ENCODE measurements at regions not wholly inside any gene's neighbourhood (a gene's known extent, or its start where the extent isn't known, plus 50 kb on each side); places are given as distances from the start of the nearest gene placed in this dataset.

GRCh38 chr1:168923521-168924136, 182.9 kb upstream of the ATP1B1 start:
- no peak for DNase-seq (ENCODE audit: low read depth, low spot score)
- TF ChIP-seq YY1 (IDR thresholded peaks at IDR 0.05; ENCODE audit: insufficient read depth, insufficient read length) (no peak), ZNF274 (IDR thresholded peaks at IDR 0.05; ENCODE audit: low read depth, low read length) (no peak), SUZ12 (IDR thresholded peaks at IDR 0.05; ENCODE audit: extremely low read depth, insufficient read depth, insufficient read length) (no peak)
- Histone ChIP-seq H3K9ac (ENCODE audit: insufficient read length, low read depth) (no peak overlapping the region), H3K27me3 (ENCODE audit: insufficient read depth, insufficient read length) (no peaks in the 10 kb centered on the region), H3K4me3 (ENCODE audit: insufficient read length, low read depth) (no peak overlapping the region), H3K9me3 (ENCODE audit: insufficient read depth, low read length) (no peaks in the 10 kb centered on the region), H3K36me3 (ENCODE audit: insufficient read depth, insufficient read length, low read length) (no peaks in the 10 kb centered on the region), H3K4me1 (ENCODE audit: insufficient read depth, insufficient read length) (no peaks in the 10 kb centered on the region)

GRCh38 chr1:168924976-168925375, 181.5 kb upstream of the ATP1B1 start:
- Histone ChIP-seq H3K9me3 (ENCODE audit: insufficient read depth, low read length) (no peaks in the 10 kb centered on the region), H3K36me3 (ENCODE audit: insufficient read depth, insufficient read length, low read length) (no peaks in the 10 kb centered on the region), H3K4me3 (ENCODE audit: insufficient read length, low read depth) (no peak overlapping the region), H3K4me1 (ENCODE audit: insufficient read depth, insufficient read length) (no peaks in the 10 kb centered on the region), H3K27me3 (ENCODE audit: insufficient read depth, insufficient read length) (no peaks in the 10 kb centered on the region), H3K9ac (ENCODE audit: insufficient read length, low read depth) (no peak overlapping the region)
- DNase-seq (ENCODE audit: low read depth, low spot score) = no peak
- TF ChIP-seq SUZ12 (IDR thresholded peaks at IDR 0.05; ENCODE audit: extremely low read depth, insufficient read depth, insufficient read length) (no peak), ZNF274 (IDR thresholded peaks at IDR 0.05; ENCODE audit: low read depth, low read length) (no peak), YY1 (IDR thresholded peaks at IDR 0.05; ENCODE audit: insufficient read depth, insufficient read length) (no peak)

- no peak for DNase-seq (ENCODE audit: low read depth, low spot score)
- Histone ChIP-seq H3K4me3 (ENCODE audit: insufficient read length, low read depth) (no peak overlapping the region), H3K27me3 (ENCODE audit: insufficient read depth, insufficient read length) (no peaks in the 10 kb centered on the region), H3K9ac (ENCODE audit: insufficient read length, low read depth) (no peak overlapping the region), H3K4me1 (ENCODE audit: insufficient read depth, insufficient read length) (no peaks in the 10 kb centered on the region), H3K36me3 (ENCODE audit: insufficient read depth, insufficient read length, low read length) (no peaks in the 10 kb centered on the region), H3K9me3 (ENCODE audit: insufficient read depth, low read length) (no peaks in the 10 kb centered on the region)
- TF ChIP-seq YY1 (IDR thresholded peaks at IDR 0.05; ENCODE audit: insufficient read depth, insufficient read length) (no peak), ZNF274 (IDR thresholded peaks at IDR 0.05; ENCODE audit: low read depth, low read length) (no peak), SUZ12 (IDR thresholded peaks at IDR 0.05; ENCODE audit: extremely low read depth, insufficient read depth, insufficient read length) (no peak)
Observed at GRCh38 chr1:168926236-168926635, 180.3 kb upstream of the ATP1B1 start.

- DNase-seq (ENCODE audit: low read depth, low spot score) = no peak
- Histone ChIP-seq H3K4me1 (ENCODE audit: insufficient read depth, insufficient read length) (no peaks in the 10 kb centered on the region), H3K27me3 (ENCODE audit: insufficient read depth, insufficient read length) (no peaks in the 10 kb centered on the region), H3K9me3 (ENCODE audit: insufficient read depth, low read length) (no peaks in the 10 kb centered on the region), H3K9ac (ENCODE audit: insufficient read length, low read depth) (no peak overlapping the region), H3K36me3 (ENCODE audit: insufficient read depth, insufficient read length, low read length) (no peaks in the 10 kb centered on the region), H3K4me3 (ENCODE audit: insufficient read length, low read depth) (no peak overlapping the region)
- no peak for TF ChIP-seq ZNF274 (IDR thresholded peaks at IDR 0.05; ENCODE audit: low read depth, low read length)
- TF ChIP-seq SUZ12 (IDR thresholded peaks at IDR 0.05; ENCODE audit: extremely low read depth, insufficient read depth, insufficient read length) = no peak
- no peak for TF ChIP-seq YY1 (IDR thresholded peaks at IDR 0.05; ENCODE audit: insufficient read depth, insufficient read length)
Observed at GRCh38 chr1:168932539-168932938, 174.0 kb upstream of the ATP1B1 start.

- Histone ChIP-seq H3K4me3 (ENCODE audit: insufficient read length, low read depth) (no peak overlapping the region), H3K36me3 (ENCODE audit: insufficient read depth, insufficient read length, low read length) (no peaks in the 10 kb centered on the region), H3K9ac (ENCODE audit: insufficient read length, low read depth) (no peak overlapping the region), H3K27me3 (ENCODE audit: insufficient read depth, insufficient read length) (no peaks in the 10 kb centered on the region), H3K4me1 (ENCODE audit: insufficient read depth, insufficient read length) (no peaks in the 10 kb centered on the region), H3K9me3 (ENCODE audit: insufficient read depth, low read length) (no peaks in the 10 kb centered on the region)
- DNase-seq (ENCODE audit: low read depth, low spot score) = no peak
- no peak for TF ChIP-seq YY1 (IDR thresholded peaks at IDR 0.05; ENCODE audit: insufficient read depth, insufficient read length)
- TF ChIP-seq SUZ12 (IDR thresholded peaks at IDR 0.05; ENCODE audit: extremely low read depth, insufficient read depth, insufficient read length) = no peak
- no peak for TF ChIP-seq ZNF274 (IDR thresholded peaks at IDR 0.05; ENCODE audit: low read depth, low read length)
Observed at GRCh38 chr1:168933141-168933805, 173.2 kb upstream of the ATP1B1 start.

GRCh38 chr1:168939110-168939946, 167.2 kb upstream of the ATP1B1 start:
- Histone ChIP-seq H3K27me3 (ENCODE audit: insufficient read depth, insufficient read length) (no peaks in the 10 kb centered on the region), H3K9me3 (ENCODE audit: insufficient read depth, low read length) (no peaks in the 10 kb centered on the region), H3K4me1 (ENCODE audit: insufficient read depth, insufficient read length) (no peaks in the 10 kb centered on the region), H3K9ac (ENCODE audit: insufficient read length, low read depth) (no peak overlapping the region), H3K36me3 (ENCODE audit: insufficient read depth, insufficient read length, low read length) (no peaks in the 10 kb centered on the region), H3K4me3 (ENCODE audit: insufficient read length, low read depth) (no peak overlapping the region)
- TF ChIP-seq YY1 (IDR thresholded peaks at IDR 0.05; ENCODE audit: insufficient read depth, insufficient read length) (no peak), SUZ12 (IDR thresholded peaks at IDR 0.05; ENCODE audit: extremely low read depth, insufficient read depth, insufficient read length) (no peak), ZNF274 (IDR thresholded peaks at IDR 0.05; ENCODE audit: low read depth, low read length) (no peak)
- no peak for DNase-seq (ENCODE audit: low read depth, low spot score)

DNA sequence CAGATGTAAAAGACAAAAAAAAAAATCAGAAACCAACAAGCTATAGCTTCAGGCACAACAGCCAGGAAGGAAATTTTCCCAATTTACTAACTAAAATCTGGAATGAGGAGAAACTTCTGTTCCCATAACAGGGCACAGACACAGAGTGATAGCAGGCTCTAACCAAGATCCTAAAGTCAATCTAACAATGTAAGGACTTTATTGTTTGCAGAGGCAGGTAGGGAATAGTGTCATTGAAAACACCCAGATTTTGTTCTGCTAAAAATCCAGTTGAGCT, 166.6 kb upstream of the ATP1B1 start:
- H3K4me1 ChIP-seq (ENCODE audit: insufficient read depth, insufficient read length) = no peaks in the 10 kb centered on the region
- no peaks in the 10 kb centered on the region for H3K27me3 ChIP-seq (ENCODE audit: insufficient read depth, insufficient read length)
- H3K9ac ChIP-seq (ENCODE audit: insufficient read length, low read depth) = no peak overlapping the region
- no peaks in the 10 kb centered on the region for H3K9me3 ChIP-seq (ENCODE audit: insufficient read depth, low read length)
- no peak overlapping the region for H3K4me3 ChIP-seq (ENCODE audit: insufficient read length, low read depth)
- no peak for DNase-seq (ENCODE audit: low read depth, low spot score)
- TF ChIP-seq ZNF274 (IDR thresholded peaks at IDR 0.05; ENCODE audit: low read depth, low read length) (no peak), YY1 (IDR thresholded peaks at IDR 0.05; ENCODE audit: insufficient read depth, insufficient read length) (no peak), SUZ12 (IDR thresholded peaks at IDR 0.05; ENCODE audit: extremely low read depth, insufficient read depth, insufficient read length) (no peak)
- no peaks in the 10 kb centered on the region for H3K36me3 ChIP-seq (ENCODE audit: insufficient read depth, insufficient read length, low read length)
